ENCODE measurements at regions not wholly inside any gene's neighbourhood (a gene's known extent, or its start where the extent isn't known, plus 50 kb on each side); places are given as distances from the start of the nearest gene placed in this dataset.

- peaks cover 30% of the 10 kb centered on the region for H3K27me3 Mint-ChIP-seq (ENCODE audit: unreplicated experiment)
- H3K4me3 Mint-ChIP-seq (ENCODE audit: unreplicated experiment): no peak overlapping the region
- H3K36me3 Mint-ChIP-seq (ENCODE audit: unreplicated experiment): no peaks in the 10 kb centered on the region
- no peak overlapping the region for H3K27ac Mint-ChIP-seq (ENCODE audit: unreplicated experiment)
- H3K4me1 Mint-ChIP-seq (ENCODE audit: unreplicated experiment): no peaks in the 10 kb centered on the region
- H3K9me3 Mint-ChIP-seq (ENCODE audit: unreplicated experiment): no peaks in the 10 kb centered on the region
- no peak for DNase-seq (ENCODE audit: extremely low spot score, unreplicated experiment)
- TF ChIP-seq CTCF (IDR thresholded peaks at IDR 0.05): no peak
These were observed 180.0 kb upstream of the LINGO1 start for GRCh38 chr15:77812664-77813063.

- TF ChIP-seq CTCF (IDR thresholded peaks at IDR 0.05): no peak
- Mint-ChIP-seq H3K27me3 (ENCODE audit: unreplicated experiment) (peaks cover 26% of the 10 kb centered on the region), H3K4me1 (ENCODE audit: unreplicated experiment) (no peaks in the 10 kb centered on the region), H3K9me3 (ENCODE audit: unreplicated experiment) (no peaks in the 10 kb centered on the region), H3K27ac (ENCODE audit: unreplicated experiment) (no peak overlapping the region), H3K36me3 (ENCODE audit: unreplicated experiment) (no peaks in the 10 kb centered on the region), H3K4me3 (ENCODE audit: unreplicated experiment) (no peak overlapping the region)
- DNase-seq (ENCODE audit: extremely low spot score, unreplicated experiment): no peak
These were observed 178.6 kb upstream of the LINGO1 start for GRCh38 chr15:77811270-77811669.

- H3K27me3 Mint-ChIP-seq (ENCODE audit: unreplicated experiment): peaks cover 16% of the 10 kb centered on the region
- TF ChIP-seq CTCF (IDR thresholded peaks at IDR 0.05): no peak
- DNase-seq (ENCODE audit: extremely low spot score, unreplicated experiment): no peak
- no peak overlapping the region for H3K4me3 Mint-ChIP-seq (ENCODE audit: unreplicated experiment)
- H3K9me3 Mint-ChIP-seq (ENCODE audit: unreplicated experiment): no peaks in the 10 kb centered on the region
- no peaks in the 10 kb centered on the region for H3K36me3 Mint-ChIP-seq (ENCODE audit: unreplicated experiment)
- no peaks in the 10 kb centered on the region for H3K4me1 Mint-ChIP-seq (ENCODE audit: unreplicated experiment)
- no peak overlapping the region for H3K27ac Mint-ChIP-seq (ENCODE audit: unreplicated experiment)
These were observed 177.4 kb upstream of the LINGO1 start for GRCh38 chr15:77810130-77810571.

DNA sequence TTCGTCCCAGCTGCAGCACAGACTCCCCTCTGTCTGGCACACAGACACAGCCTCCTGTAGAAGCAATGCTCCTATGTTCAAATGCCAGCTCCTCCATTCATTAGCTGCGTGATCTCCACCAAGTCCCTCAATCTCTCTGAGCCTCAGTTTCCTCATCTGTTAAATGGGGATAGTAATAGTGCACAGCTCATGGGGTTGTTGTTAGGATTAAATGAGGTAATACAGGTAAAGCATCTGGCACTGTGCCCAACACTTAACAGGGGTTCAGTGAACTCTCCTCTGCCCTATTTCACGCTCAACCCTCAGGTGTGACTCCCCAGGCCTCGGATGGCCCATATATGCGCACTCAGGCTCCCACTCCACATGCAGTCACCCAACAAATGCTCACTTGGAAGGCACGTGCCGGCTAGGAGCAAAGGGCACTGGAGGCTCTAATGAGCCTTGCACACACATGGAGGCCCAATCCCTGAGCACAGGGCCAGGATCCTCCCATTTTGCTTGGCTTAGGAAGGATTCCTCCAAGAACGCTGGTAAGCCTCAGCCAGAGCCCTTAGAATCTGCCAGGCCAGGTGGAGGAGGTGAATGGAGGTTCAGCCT is 176.0 kb upstream of the LINGO1 start:
- peaks cover 10% of the 10 kb centered on the region for H3K27me3 Mint-ChIP-seq (ENCODE audit: unreplicated experiment)
- TF ChIP-seq CTCF (IDR thresholded peaks at IDR 0.05): no peak
- H3K4me1 Mint-ChIP-seq (ENCODE audit: unreplicated experiment): no peaks in the 10 kb centered on the region

GRCh38 chr15:77808075-77808474 is 175.4 kb upstream of the LINGO1 start:
- no peak for TF ChIP-seq CTCF (IDR thresholded peaks at IDR 0.05)
- H3K36me3 Mint-ChIP-seq (ENCODE audit: unreplicated experiment): no peaks in the 10 kb centered on the region
- no peak overlapping the region for H3K4me3 Mint-ChIP-seq (ENCODE audit: unreplicated experiment)
- peaks cover 10% of the 10 kb centered on the region for H3K27me3 Mint-ChIP-seq (ENCODE audit: unreplicated experiment)
- no peaks in the 10 kb centered on the region for H3K4me1 Mint-ChIP-seq (ENCODE audit: unreplicated experiment)
- H3K27ac Mint-ChIP-seq (ENCODE audit: unreplicated experiment): no peak overlapping the region
- no peak for DNase-seq (ENCODE audit: extremely low spot score, unreplicated experiment)
- H3K9me3 Mint-ChIP-seq (ENCODE audit: unreplicated experiment): no peaks in the 10 kb centered on the region

More for the DNA sequence above, 176.0 kb upstream of the LINGO1 start:
- H3K27ac Mint-ChIP-seq (ENCODE audit: unreplicated experiment): no peak overlapping the region
- no peaks in the 10 kb centered on the region for H3K36me3 Mint-ChIP-seq (ENCODE audit: unreplicated experiment)
- H3K4me3 Mint-ChIP-seq (ENCODE audit: unreplicated experiment): no peak overlapping the region
- no peaks in the 10 kb centered on the region for H3K9me3 Mint-ChIP-seq (ENCODE audit: unreplicated experiment)
- DNase-seq (ENCODE audit: extremely low spot score, unreplicated experiment): no peak
